Naive B cell (primary cell): ENCODE measurements at regions not wholly inside any gene's neighbourhood (a gene's known extent, or its start where the extent isn't known, plus 50 kb on each side); places are given as distances from the start of the nearest gene placed in this dataset.
"Not testable (repeated sequence)": the region's sequence is repeated elsewhere in the genome, so short reads cannot be mapped to it uniquely, and the experiment has no call there.

Source experiments
- ATAC-seq, 2 donors: fragments of 150-1000 bp; cut with Tn5 transposase; 2 replicates each; pipeline ENCODE4 v1.10.0; 2021; ENCODE audit warnings: low read depth in 2 of 2, mild to moderate bottlenecking in 2 of 2, moderate library complexity in 2 of 2
- DNase-seq: peaks from one replicate; pipeline ENCODE4 v3.0.0; 2022
- H3K27ac Mint-ChIP-seq, 6 donors: one replicate each; pipeline ENCODE4 v1.8.0; 2020 to 2022; ENCODE audit warnings: mild to moderate bottlenecking in 6 of 6, mixed read lengths in 6 of 6, moderate library complexity in 5 of 6, inconsistent platforms in 2 of 6
- H3K27me3 Mint-ChIP-seq, 3 donors: one replicate each; pipeline ENCODE4 v1.8.0; 2021 to 2022; ENCODE audit warnings: mixed read lengths in 3 of 3, mild to moderate bottlenecking in 1 of 3
- H3K36me3 Mint-ChIP-seq, 2 donors: one replicate each; pipeline ENCODE4 v1.8.0; 2020 to 2022; ENCODE audit warnings: mixed read lengths in 2 of 2, inconsistent platforms in 1 of 2, mild to moderate bottlenecking in 1 of 2
- H3K4me1 Mint-ChIP-seq, 3 donors: one replicate each; pipeline ENCODE4 v1.8.0; 2020 to 2022; ENCODE audit warnings: mixed read lengths in 3 of 3, inconsistent platforms in 1 of 3, mild to moderate bottlenecking in 1 of 3, moderate library complexity in 1 of 3
- H3K4me3 Mint-ChIP-seq, 8 donors: one replicate each; pipeline ENCODE4 v1.8.0; 2020 to 2022; ENCODE audit warnings: mild to moderate bottlenecking in 8 of 8, mixed read lengths in 8 of 8, moderate library complexity in 8 of 8, inconsistent platforms in 2 of 8
- H3K9me3 Mint-ChIP-seq, 7 donors: one replicate each; pipeline ENCODE4 v1.8.0; 2020 to 2022; ENCODE audit warnings: mixed read lengths in 7 of 7, mild to moderate bottlenecking in 5 of 7, inconsistent platforms in 2 of 7, moderate library complexity in 1 of 7

- not testable (repeated sequence) for H3K4me1 Mint-ChIP-seq, H3K36me3 Mint-ChIP-seq, H3K9me3 Mint-ChIP-seq, H3K27me3 Mint-ChIP-seq, DNase-seq, H3K4me3 Mint-ChIP-seq, ATAC-seq
- H3K27ac Mint-ChIP-seq = peak overlapping the region in 1 of 6 donors; percentile 15
Observed at GRCh38 chr6:15164855-15165254, 81.0 kb upstream of the JARID2 start.

- ATAC-seq = no peak
- H3K27me3 Mint-ChIP-seq = no peaks in the 10 kb centered on the region
- H3K9me3 Mint-ChIP-seq = no peaks in the 10 kb centered on the region
- H3K4me1 Mint-ChIP-seq = peaks cover 5 to 6% (median 5%) of the 10 kb centered on the region in 3 donors
- no peak overlapping the region for H3K27ac Mint-ChIP-seq
- H3K4me3 Mint-ChIP-seq = peak overlapping the region in 1 of 8 donors; percentile 65
- H3K36me3 Mint-ChIP-seq = no peaks in the 10 kb centered on the region
- no peak for DNase-seq
Observed at GRCh38 chr6:15166121-15166520, 79.7 kb upstream of the JARID2 start.

GRCh38 chr6:15170126-15170525, 75.7 kb upstream of the JARID2 start:
- Mint-ChIP-seq H3K27me3 (peaks cover 0 to 4% (median 0%) of the 10 kb centered on the region in 3 donors), H3K4me1 (peaks cover 5 to 6% (median 5%) of the 10 kb centered on the region in 3 donors), H3K4me3 (no peak overlapping the region), H3K27ac (peak overlapping the region in 1 of 6 donors; percentile 77), H3K36me3 (no peaks in the 10 kb centered on the region), H3K9me3 (no peaks in the 10 kb centered on the region)
- DNase-seq (no peak), ATAC-seq (no peak)

GRCh38 chr6:15171026-15171425, 74.8 kb upstream of the JARID2 start:
- Mint-ChIP-seq H3K27me3 (peaks cover 0 to 4% (median 0%) of the 10 kb centered on the region in 3 donors), H3K4me1 (peaks cover 5 to 6% (median 5%) of the 10 kb centered on the region in 3 donors), H3K27ac (no peak overlapping the region), H3K36me3 (no peaks in the 10 kb centered on the region), H3K4me3 (no peak overlapping the region), H3K9me3 (no peaks in the 10 kb centered on the region)
- ATAC-seq = no peak
- no peak for DNase-seq

- Mint-ChIP-seq H3K27me3 (peaks cover 0 to 4% (median 0%) of the 10 kb centered on the region in 3 donors), H3K27ac (peak overlapping the region in 1 of 6 donors; percentile 59), H3K9me3 (no peaks in the 10 kb centered on the region), H3K36me3 (no peaks in the 10 kb centered on the region), H3K4me3 (no peak overlapping the region), H3K4me1 (no peaks in the 10 kb centered on the region)
- DNase-seq (no peak), ATAC-seq (no peak)
Observed at GRCh38 chr6:15176816-15177370, 69.0 kb upstream of the JARID2 start.

- H3K36me3 Mint-ChIP-seq = no peaks in the 10 kb centered on the region
- H3K4me1 Mint-ChIP-seq = peaks cover 9 to 23% (median 13%) of the 10 kb centered on the region in 3 donors
- no peak for DNase-seq
- H3K4me3 Mint-ChIP-seq = no peak overlapping the region
- no peaks in the 10 kb centered on the region for H3K27me3 Mint-ChIP-seq
- H3K27ac Mint-ChIP-seq = peak overlapping the region in 3 of 6 donors; percentile 43 to 81 (median 51)
- ATAC-seq = no peak
- no peaks in the 10 kb centered on the region for H3K9me3 Mint-ChIP-seq
Observed at GRCh38 chr6:15183979-15184378, 61.9 kb upstream of the JARID2 start.

- Mint-ChIP-seq H3K9me3 (no peaks in the 10 kb centered on the region), H3K27me3 (no peaks in the 10 kb centered on the region), H3K4me3 (peak overlapping the region in 5 of 8 donors; percentile 2 to 57 (median 37)), H3K36me3 (no peaks in the 10 kb centered on the region), H3K27ac (peak overlapping the region in 3 of 6 donors; percentile 49 to 83 (median 81)), H3K4me1 (peaks cover 9 to 23% (median 13%) of the 10 kb centered on the region in 3 donors)
- ATAC-seq (peak; percentile 67 to 77), DNase-seq (peak; percentile 13)
Observed at GRCh38 chr6:15184441-15184861, 61.4 kb upstream of the JARID2 start.

GRCh38 chr6:15185111-15185510, 60.8 kb upstream of the JARID2 start:
- not testable (repeated sequence) for ATAC-seq, DNase-seq, H3K4me3 Mint-ChIP-seq, H3K36me3 Mint-ChIP-seq, H3K27me3 Mint-ChIP-seq, H3K9me3 Mint-ChIP-seq
- H3K4me1 Mint-ChIP-seq = peaks cover 9 to 23% (median 13%) of the 10 kb centered on the region in 3 donors
- peak overlapping the region in 3 of 6 donors; percentile 44 to 81 (median 47) for H3K27ac Mint-ChIP-seq

GRCh38 chr6:15193451-15193850, 52.4 kb upstream of the JARID2 start:
- DNase-seq, H3K9me3 Mint-ChIP-seq, H3K27ac Mint-ChIP-seq, H3K4me3 Mint-ChIP-seq, H3K27me3 Mint-ChIP-seq, ATAC-seq, H3K4me1 Mint-ChIP-seq, H3K36me3 Mint-ChIP-seq: not testable (repeated sequence)

- H3K4me3 Mint-ChIP-seq = no peak overlapping the region
- H3K9me3 Mint-ChIP-seq = no peaks in the 10 kb centered on the region
- no peak for ATAC-seq
- DNase-seq = no peak
- peak overlapping the region in 1 of 6 donors; percentile 73 for H3K27ac Mint-ChIP-seq
- H3K36me3 Mint-ChIP-seq = no peaks in the 10 kb centered on the region
- H3K4me1 Mint-ChIP-seq = no peaks in the 10 kb centered on the region
- peaks cover 0 to 3% (median 0%) of the 10 kb centered on the region in 3 donors for H3K27me3 Mint-ChIP-seq
Observed at GRCh38 chr6:15194453-15194852, 51.4 kb upstream of the JARID2 start.
